Esophagus muscularis mucosa (tissue), 4 donors: ENCODE measurements at regions not wholly inside any gene's neighbourhood (a gene's known extent, or its start where the extent isn't known, plus 50 kb on each side); places are given as distances from the start of the nearest gene placed in this dataset.

ENCODE experiments used
- CTCF ChIP-seq, 3 experiments: fragments of 200-600 bp in 2 of 3; fragments of 450-650 bp in 1 of 3; sonication (generic) in 2 of 3; IDR thresholded peaks; one replicate each; pipeline ENCODE4 v1.5.1; 2017 to 2019; ENCODE audit warnings: antibody characterized with exemption in 3 of 3, mild to moderate bottlenecking in 2 of 3, moderate library complexity in 1 of 3
- EP300 ChIP-seq: sonication (generic); formaldehyde crosslinking; IDR thresholded peaks from one replicate; pipeline ENCODE4 v1.6.1; 2017; ENCODE audit warnings: antibody characterized with exemption
- POLR2AphosphoS5 ChIP-seq, 2 donors: sonication (generic); formaldehyde crosslinking; IDR thresholded peaks; one replicate each; pipeline ENCODE4 v1.6.1; 2017; ENCODE audit warnings: antibody characterized with exemption in 2 of 2

GRCh38 chr1:181366910-181367309, 116.4 kb upstream of the CACNA1E start:
- TF ChIP-seq CTCF (IDR thresholded peaks at IDR 0.05) (no peak), POLR2AphosphoS5 (IDR thresholded peaks at IDR 0.05) (no peak), EP300 (no peak)
